Right cardiac atrium (tissue), 5 donors: ENCODE measurements at regions not wholly inside any gene's neighbourhood (a gene's known extent, or its start where the extent isn't known, plus 50 kb on each side); places are given as distances from the start of the nearest gene placed in this dataset.

Experiments used
- ATAC-seq, 2 donors: fragments of 200-7000 bp; cut with Tn5 transposase; one replicate each; pipeline versions ENCODE4 v1.8.0 to v1.9.1; 2020; ENCODE audit warnings: moderate library complexity in 2 of 2, mild to moderate bottlenecking in 1 of 2
- DNase-seq, 3 donors: peaks; one replicate each; pipeline ENCODE4 v3.0.0-alpha.2; 2020
- H3K27ac ChIP-seq: one replicate; pipeline ENCODE4 v1.5.1; 2013; ENCODE audit warnings: mild to moderate bottlenecking, low read length, control low read depth, moderate library complexity
- H3K27me3 ChIP-seq: one replicate; pipeline ENCODE4 v1.6.1; 2013; ENCODE audit not compliant: control insufficient read depth, insufficient read depth
- H3K4me1 ChIP-seq: one replicate; pipeline ENCODE4 v1.6.1; 2013; ENCODE audit warnings: low read length; ENCODE audit not compliant: control insufficient read depth, insufficient read depth
- H3K4me3 ChIP-seq: one replicate; pipeline ENCODE4 v1.5.1; 2013; ENCODE audit warnings: low read length, control low read depth
- H3K9me3 ChIP-seq: one replicate; pipeline ENCODE4 v1.6.1; 2013; ENCODE audit warnings: low read length; ENCODE audit not compliant: control insufficient read depth
- WGBS: extraction: QIAGEN DNeasy Blood & Tissue Kit; methylation state at CpG from one replicate; pipeline ENCODE4 v1.1.7; 2013; 5-methylcytosine and 5-hydroxymethylcytosine counted together
- intact Hi-C, 4 donors: fragments of 100-400 bp; cut with DNase I; formaldehyde crosslinking; loops; one replicate each; pipeline versions ENCODE4 v1.11.0 to v1.14.0; 2022 to 2023
- donor health status: healthy with polysubstance abuse.
- donor health status: DM: no; HTN: yes; CAD: no.
- donor health status: DM: no; HTN: no; CAD: no.
- donor health status: DM: no; HTN: yes; CAD: no; lungs with severe emphysema.
- donor health status: DM: yes; HTN: yes; CAD: no.

- DNase-seq (no peak), ATAC-seq (no peak)
- intact Hi-C loops: no loop called here
- Histone ChIP-seq H3K4me3 (no peak overlapping the region), H3K27me3 (no peaks in the 10 kb centered on the region), H3K27ac (no peak overlapping the region), H3K9me3 (no peaks in the 10 kb centered on the region), H3K4me1 (no peaks in the 10 kb centered on the region)
- WGBS: 62% methylated on average over 14 of the region's 14 CpGs
Measured at GRCh38 chr22:49281467-49282340, 546.0 kb downstream of the BRD1 start.

DNA sequence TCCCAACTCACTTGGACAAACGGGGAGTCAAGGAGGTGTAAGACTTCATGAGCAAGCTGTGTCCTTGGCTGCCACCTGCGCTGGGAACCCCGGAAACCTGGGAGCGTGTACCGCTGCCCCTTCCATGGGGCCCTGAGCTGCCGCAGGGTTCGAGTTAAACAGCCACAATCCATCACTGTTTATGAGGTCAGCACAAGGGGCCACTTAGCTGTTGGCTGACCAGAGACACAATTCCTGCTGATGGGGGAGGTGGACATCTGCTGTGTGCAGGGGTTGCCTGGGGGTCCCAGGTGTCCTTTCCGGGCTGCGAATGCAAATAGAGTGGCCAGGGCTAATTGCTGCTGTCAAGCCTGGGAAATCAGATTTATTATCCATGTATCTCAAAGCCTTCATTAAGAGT, 549.3 kb downstream of the BRD1 start:
- ATAC-seq: no peak
- no peaks in the 10 kb centered on the region for H3K27me3 ChIP-seq
- whole genome bisulfite sequencing: 75% methylated on average over 9 of the region's 9 CpGs

GRCh38 chr22:49276567-49276966, 551.1 kb downstream of the BRD1 start:
- Histone ChIP-seq H3K27me3 (no peaks in the 10 kb centered on the region), H3K4me3 (no peak overlapping the region), H3K27ac (no peak overlapping the region), H3K9me3 (no peaks in the 10 kb centered on the region), H3K4me1 (no peaks in the 10 kb centered on the region)
- DNase-seq (no peak), ATAC-seq (no peak)
- WGBS: 77% methylated on average over 10 of the region's 10 CpGs
- intact Hi-C loops: no loop called here

More for the DNA sequence above, 549.3 kb downstream of the BRD1 start:
- no peaks in the 10 kb centered on the region for H3K4me1 ChIP-seq
- H3K4me3 ChIP-seq: no peak overlapping the region
- DNase-seq: no peak
- no peak overlapping the region for H3K27ac ChIP-seq
- no peaks in the 10 kb centered on the region for H3K9me3 ChIP-seq
- intact Hi-C loops: no loop called here

DNA sequence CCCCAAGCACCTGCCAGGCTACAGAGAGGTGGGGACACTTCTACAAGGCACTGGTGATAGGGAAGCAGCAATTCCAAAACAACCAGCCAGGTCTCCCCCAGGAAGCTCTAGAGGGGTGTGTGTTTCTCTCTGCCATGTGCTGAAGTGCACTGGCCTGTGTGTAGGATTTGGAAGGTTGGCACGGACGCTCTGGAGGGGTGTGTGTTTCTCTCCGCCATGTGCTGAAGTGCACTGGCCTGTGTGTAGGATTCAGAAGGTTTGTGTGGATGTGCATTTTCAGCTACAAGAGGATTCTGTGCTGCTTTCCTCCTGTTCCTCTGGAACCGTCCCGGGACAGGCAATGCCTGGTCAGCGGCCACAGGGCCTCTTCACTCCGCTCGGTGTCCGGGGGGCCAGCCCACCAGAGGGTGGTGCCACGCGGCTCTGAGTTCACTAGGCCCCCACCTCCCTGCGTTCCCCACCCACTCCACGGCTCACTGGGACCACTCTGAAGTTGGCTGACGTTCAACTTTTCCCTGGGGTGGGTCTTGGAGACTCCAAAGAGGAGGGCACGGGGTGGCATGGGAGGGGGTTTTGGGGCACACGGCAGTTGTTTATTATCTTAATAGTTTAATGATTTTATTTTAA, 552.8 kb downstream of the BRD1 start:
- Histone ChIP-seq H3K9me3 (no peaks in the 10 kb centered on the region), H3K27me3 (no peaks in the 10 kb centered on the region), H3K27ac (no peak overlapping the region), H3K4me3 (no peak overlapping the region), H3K4me1 (no peaks in the 10 kb centered on the region)
- intact Hi-C loops: no loop called here
- 76% methylated on average over 16 of the region's 16 CpGs for WGBS
- no peak for ATAC-seq
- DNase-seq: no peak

DNA sequence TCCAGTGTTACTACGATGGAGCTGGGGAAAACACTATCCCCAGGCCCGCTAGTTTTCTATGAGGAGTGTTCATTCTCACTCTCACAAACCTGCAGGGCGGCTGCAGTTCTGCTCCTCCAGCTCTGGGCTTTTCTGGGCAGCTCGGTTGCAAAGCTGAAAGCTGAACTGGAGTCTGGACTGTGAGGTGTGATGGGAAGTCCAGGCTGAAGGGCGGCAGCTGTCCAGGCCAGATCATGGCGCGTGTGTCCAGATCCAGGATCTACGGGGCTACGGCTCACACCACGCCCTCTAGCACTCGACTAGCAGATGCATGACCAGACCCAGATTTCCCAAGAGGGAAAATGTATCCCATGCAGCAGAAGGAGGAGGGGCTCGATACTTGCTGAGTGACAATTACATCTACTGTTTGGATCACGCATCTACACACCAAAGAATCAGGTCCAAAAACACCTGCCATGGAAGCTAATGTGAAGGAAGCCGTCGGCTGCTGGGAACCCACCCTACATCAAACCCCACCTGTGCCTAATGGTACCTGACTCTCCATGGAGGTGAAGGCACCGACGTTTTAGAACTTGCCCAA, 555.0 kb downstream of the BRD1 start:
- Histone ChIP-seq H3K4me3 (no peak overlapping the region), H3K9me3 (no peaks in the 10 kb centered on the region), H3K4me1 (no peaks in the 10 kb centered on the region), H3K27me3 (no peaks in the 10 kb centered on the region), H3K27ac (no peak overlapping the region)
- WGBS: 76% methylated on average over 17 of the region's 17 CpGs
- intact Hi-C loops: no loop called here
- ATAC-seq: no peak
- DNase-seq: no peak

DNA sequence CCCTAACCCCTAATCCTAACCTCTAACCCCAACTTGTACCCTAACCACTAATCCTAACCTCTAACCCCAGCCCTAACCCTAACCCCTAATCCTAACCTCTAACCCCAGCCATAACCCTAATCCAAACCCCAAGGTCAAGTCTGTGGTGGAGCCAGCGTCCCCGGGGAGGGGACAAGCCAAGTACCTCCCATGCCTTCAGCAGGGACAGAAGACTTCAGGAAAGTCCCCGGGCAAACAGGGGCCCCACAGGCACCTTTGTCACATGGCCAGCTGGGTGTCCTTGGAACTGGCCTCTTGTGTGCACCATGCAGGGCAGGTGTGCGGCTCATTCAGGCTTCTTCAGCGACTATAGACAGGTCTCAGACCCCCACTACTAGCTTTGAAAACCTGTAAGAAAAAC, 555.8 kb downstream of the BRD1 start:
- Histone ChIP-seq H3K27ac (no peak overlapping the region), H3K4me1 (no peaks in the 10 kb centered on the region), H3K9me3 (no peaks in the 10 kb centered on the region), H3K27me3 (no peaks in the 10 kb centered on the region), H3K4me3 (no peak overlapping the region)
- intact Hi-C loops: no loop called here
- DNase-seq (no peak), ATAC-seq (no peak)
- 76% methylated on average over 5 of the region's 5 CpGs for WGBS

DNA sequence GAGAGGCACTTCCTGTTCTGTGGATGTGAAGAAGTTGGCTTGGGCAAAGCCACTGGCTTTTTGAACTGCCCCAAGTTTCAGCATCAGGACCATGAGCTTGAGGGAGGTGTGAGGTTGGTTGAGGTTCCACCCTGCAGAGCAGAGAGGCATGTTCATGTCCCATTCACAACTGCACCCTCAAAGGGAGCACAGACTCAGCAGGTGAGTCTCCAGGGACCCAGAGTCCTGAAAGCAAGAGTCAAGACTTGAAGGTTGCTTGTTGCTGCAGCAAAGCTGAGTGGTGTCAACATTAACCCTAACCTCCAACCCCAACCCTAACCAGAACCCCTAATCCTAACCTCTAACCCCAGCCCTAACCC, 556.3 kb downstream of the BRD1 start:
- DNase-seq (no peak), ATAC-seq (no peak)
- Histone ChIP-seq H3K27ac (no peak overlapping the region), H3K4me3 (no peak overlapping the region), H3K4me1 (no peaks in the 10 kb centered on the region), H3K27me3 (no peaks in the 10 kb centered on the region), H3K9me3 (no peaks in the 10 kb centered on the region)
- intact Hi-C loops: no loop called here

DNA sequence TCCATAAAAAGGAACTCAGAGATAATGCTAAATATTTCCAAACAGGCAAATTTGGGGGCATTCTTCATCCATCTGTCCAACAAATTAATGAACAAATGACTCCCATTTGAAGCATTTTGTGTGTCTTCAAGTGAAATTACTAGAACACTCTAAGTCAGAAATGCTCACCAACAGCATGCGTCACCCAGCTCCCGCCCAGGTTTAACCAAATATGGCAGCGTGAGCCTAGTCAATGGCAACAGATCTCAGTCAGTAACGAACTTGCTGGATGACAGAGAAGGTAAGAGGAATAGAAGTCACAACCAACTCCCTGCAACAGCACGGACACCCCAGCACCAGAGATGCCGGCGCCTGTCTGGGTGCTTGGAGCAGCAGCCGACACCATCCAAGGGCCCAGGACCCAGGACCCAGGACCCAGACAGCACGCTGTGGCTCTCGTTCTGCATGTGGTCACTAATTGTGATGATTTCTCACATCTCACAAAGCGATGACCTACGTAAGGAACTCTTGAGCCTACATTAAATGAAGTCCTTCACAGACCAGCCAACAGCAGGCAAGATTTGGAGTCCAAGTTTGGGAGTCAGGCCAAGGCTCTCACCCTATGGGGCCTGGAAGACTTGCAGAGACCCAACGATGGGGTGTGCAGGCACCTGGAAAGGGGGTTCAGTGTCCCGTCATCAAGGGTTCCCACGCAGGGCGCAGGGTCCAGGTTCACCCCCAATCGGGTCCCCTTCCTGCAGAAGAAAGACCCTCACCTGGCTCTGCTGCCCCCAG, 556.9 kb downstream of the BRD1 start:
- no peaks in the 10 kb centered on the region for H3K9me3 ChIP-seq
- no peak overlapping the region for H3K4me3 ChIP-seq
- 86% methylated on average over 17 of the region's 17 CpGs for WGBS
- H3K4me1 ChIP-seq: no peaks in the 10 kb centered on the region
- DNase-seq: no peak
- H3K27ac ChIP-seq: no peak overlapping the region
- intact Hi-C loops: no loop called here
- H3K27me3 ChIP-seq: no peaks in the 10 kb centered on the region
- ATAC-seq: no peak

DNA sequence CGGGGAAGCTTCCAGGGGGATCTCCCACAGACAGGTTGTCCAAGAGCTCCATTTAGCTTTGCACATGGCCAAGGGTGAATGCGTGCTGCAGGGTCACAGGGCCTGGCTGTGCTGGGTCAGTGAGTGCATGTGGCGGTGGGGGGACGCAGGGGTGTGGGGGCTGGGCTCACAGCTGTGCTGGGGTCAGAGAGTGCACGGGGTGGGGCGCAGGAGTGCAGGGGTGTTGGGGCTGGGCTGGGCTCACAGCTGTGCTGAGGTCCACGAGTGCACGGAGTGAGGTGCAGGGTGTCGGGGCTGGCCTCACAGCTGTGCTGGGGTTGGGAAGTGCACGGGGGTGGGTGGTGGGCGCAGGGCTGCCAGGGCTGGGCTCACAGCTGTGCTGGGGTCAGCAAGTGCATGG, 557.7 kb downstream of the BRD1 start:
- H3K9me3 ChIP-seq: no peaks in the 10 kb centered on the region
- WGBS: 9% methylated on average over 11 of the region's 11 CpGs
- intact Hi-C loops: no loop called here
- DNase-seq: no peak
- ATAC-seq: no peak
- H3K27ac ChIP-seq: no peak overlapping the region
- no peaks in the 10 kb centered on the region for H3K27me3 ChIP-seq
- no peak overlapping the region for H3K4me3 ChIP-seq
- H3K4me1 ChIP-seq: no peaks in the 10 kb centered on the region

DNA sequence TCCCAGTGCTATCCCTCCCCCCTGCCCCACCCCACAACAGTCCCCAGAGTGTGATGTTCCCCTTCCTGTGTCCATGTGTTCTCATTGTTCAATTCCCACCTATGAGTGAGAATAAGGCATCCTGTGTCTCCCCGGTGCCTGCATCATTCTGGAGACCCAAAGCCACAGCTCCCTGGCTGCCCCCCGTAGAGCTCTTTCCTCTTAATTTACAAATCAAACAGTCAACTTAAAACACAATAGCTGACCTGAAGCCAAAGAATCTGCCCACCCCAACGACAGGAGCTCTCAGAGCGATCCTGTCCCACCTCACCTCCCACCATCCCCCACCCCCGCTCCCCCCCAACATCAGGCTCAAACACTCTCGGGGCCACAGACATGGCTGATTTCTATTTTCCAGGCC, 558.3 kb downstream of the BRD1 start:
- no peaks in the 10 kb centered on the region for H3K9me3 ChIP-seq
- intact Hi-C loops: no loop called here
- no peaks in the 10 kb centered on the region for H3K4me1 ChIP-seq
- H3K4me3 ChIP-seq: no peak overlapping the region
- 5% methylated on average over 6 of the region's 6 CpGs for WGBS
- ATAC-seq: no peak
- DNase-seq: no peak
- H3K27me3 ChIP-seq: no peaks in the 10 kb centered on the region
- no peak overlapping the region for H3K27ac ChIP-seq

DNA sequence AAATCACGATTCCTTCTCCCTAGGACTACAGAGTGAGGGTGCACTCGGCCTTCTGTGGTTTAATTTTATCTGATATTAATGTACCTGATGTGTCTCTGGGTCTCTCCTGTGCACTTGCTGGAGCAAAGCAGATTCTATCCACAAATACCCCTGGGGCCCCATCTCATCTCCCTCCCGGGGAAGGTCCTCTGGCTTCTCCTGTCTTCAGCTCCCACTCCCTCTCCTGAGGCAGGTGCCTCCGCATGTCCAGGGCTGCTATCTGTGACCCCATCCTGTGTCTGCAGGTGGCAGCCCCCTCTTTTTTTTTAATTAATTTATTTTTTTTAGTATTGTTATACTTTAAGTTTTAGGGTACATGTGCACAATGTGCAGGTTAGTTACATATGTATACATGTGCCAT, 558.7 kb downstream of the BRD1 start:
- WGBS: 46% methylated on average over 4 of the region's 4 CpGs
- Histone ChIP-seq H3K4me3 (no peak overlapping the region), H3K27ac (no peak overlapping the region), H3K9me3 (no peaks in the 10 kb centered on the region), H3K27me3 (no peaks in the 10 kb centered on the region), H3K4me1 (no peaks in the 10 kb centered on the region)
- DNase-seq: no peak
- no peak for ATAC-seq
- intact Hi-C loops: no loop called here
